Upper lobe of left lung (tissue), 6 donors: ENCODE measurements at regions not wholly inside any gene's neighbourhood (a gene's known extent, or its start where the extent isn't known, plus 50 kb on each side); places are given as distances from the start of the nearest gene placed in this dataset.
A peak's percentile ranks its signal among the peaks of the same experiment; 100 is the strongest.

Experiments used
- ATAC-seq, 2 donors: fragments of 200-7000 bp; cut with Tn5 transposase; one replicate each; pipeline ENCODE4 v1.9.1; 2022; ENCODE audit warnings: mild to moderate bottlenecking in 2 of 2, moderate library complexity in 2 of 2; ENCODE audit not compliant: low FRiP score in 2 of 2
- DNase-seq, 2 donors: peaks; one replicate each; pipeline ENCODE4 v3.0.0-alpha.2; 2019 to 2020
- H3K27ac ChIP-seq, 4 donors: fragments of 200-600 bp; sonication (generic); one replicate each; pipeline ENCODE4 v1.5.1; 2016 to 2019
- H3K27me3 ChIP-seq, 4 donors: fragments of 200-600 bp; sonication (generic); one replicate each; pipeline ENCODE4 v1.5.1; 2017 to 2019
- H3K36me3 ChIP-seq, 4 donors: fragments of 200-600 bp; sonication (generic); one replicate each; pipeline ENCODE4 v1.5.1; 2016 to 2019
- H3K4me1 ChIP-seq, 4 donors: fragments of 200-600 bp; sonication (generic); one replicate each; pipeline ENCODE4 v1.5.1; 2018 to 2019
- H3K4me3 ChIP-seq, 4 donors: fragments of 200-600 bp; sonication (generic); one replicate each; pipeline ENCODE4 v1.5.1; 2017 to 2019; ENCODE audit warnings: mild to moderate bottlenecking in 2 of 4, moderate library complexity in 1 of 4
- H3K9me3 ChIP-seq, 4 donors: fragments of 200-600 bp; sonication (generic); one replicate each; pipeline ENCODE4 v1.5.1; 2018 to 2019
- EP300 ChIP-seq, 4 donors: sonication (generic); formaldehyde crosslinking; IDR thresholded peaks; one replicate each; pipeline ENCODE4 v1.5.1; 2017; ENCODE audit warnings: antibody characterized with exemption in 4 of 4, control low read depth in 2 of 4
- POLR2A ChIP-seq, 4 donors: fragments of 450-650 bp; IDR thresholded peaks; one replicate each; pipeline ENCODE4 v1.5.1; 2016 to 2017; ENCODE audit warnings: antibody characterized with exemption in 4 of 4, mild to moderate bottlenecking in 2 of 4
- POLR2AphosphoS5 ChIP-seq, 2 donors: sonication (generic); formaldehyde crosslinking; IDR thresholded peaks; one replicate each; pipeline ENCODE4 v1.5.1; 2017; ENCODE audit warnings: antibody characterized with exemption in 2 of 2
- WGBS, 2 donors: methylation state at CpG; one replicate each; pipeline ENCODE4 v1.1.5; 2017 to 2018; 5-methylcytosine and 5-hydroxymethylcytosine counted together
- TF ChIP-seq, protein P1 (sequence below), 6 experiments: fragments of 450-650 bp in 4 of 6; fragments of 200-600 bp in 2 of 6; sonication (generic) in 2 of 6; IDR thresholded peaks; one replicate each; pipeline ENCODE4 v1.5.1; 2016 to 2019; ENCODE audit warnings: antibody characterized with exemption in 6 of 6
- donor health status: DM: no; HTN: no; CAD: no; lungs with moderate emphysema.
- donor health status: DM: no; HTN: yes; CAD: no; lungs with severe emphysema.

DNA sequence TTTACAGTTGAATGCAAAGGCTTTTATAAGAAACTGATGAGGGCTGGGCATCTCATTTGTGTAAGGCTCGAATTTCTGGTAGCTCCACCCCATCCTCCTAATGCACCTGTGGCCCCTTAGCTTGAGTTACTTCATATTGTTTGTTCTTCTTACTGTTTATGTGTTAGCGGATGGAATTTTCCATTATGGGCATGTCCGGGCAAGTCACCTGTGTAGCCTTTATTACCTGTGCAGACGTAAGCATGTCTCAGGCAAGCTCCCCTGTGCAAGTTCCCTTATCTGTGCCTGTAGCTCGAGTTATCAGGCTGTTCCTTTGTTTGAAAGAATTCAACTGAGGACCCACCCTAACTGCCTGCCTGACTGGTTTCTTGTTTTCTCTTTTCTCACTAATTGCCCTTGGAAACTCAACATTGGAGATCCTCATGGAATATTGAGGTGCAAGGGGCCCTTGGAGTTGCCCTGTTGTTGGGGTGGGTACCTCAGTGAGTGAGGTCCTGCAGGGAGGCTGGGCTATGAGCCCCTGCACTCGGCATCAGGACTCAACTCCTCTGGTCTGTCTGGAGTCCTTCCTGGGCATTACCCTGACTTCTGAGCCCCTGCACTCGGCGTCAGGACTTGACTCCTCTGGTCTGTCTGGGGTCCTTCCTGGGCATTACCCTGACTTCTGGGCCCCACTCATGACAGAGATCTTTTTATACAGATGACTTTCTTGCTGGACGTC is 207.9 kb upstream of the SULF2 start:
- H3K9me3 ChIP-seq, result peaks cover 0 to 7% (median 4%) of the 10 kb centered on the region in 4 donors
- no peak for DNase-seq
- no peaks in the 10 kb centered on the region for H3K27me3 ChIP-seq
- 85 to 88% methylated on average over 9 of the region's 9 CpGs for WGBS, 2 donors
- peaks cover 0 to 6% (median 0%) of the 10 kb centered on the region in 4 donors for H3K4me1 ChIP-seq
- TF ChIP-seq EP300 (IDR thresholded peaks at IDR 0.05) (no peak), POLR2AphosphoS5 (IDR thresholded peaks at IDR 0.05) (no peak), POLR2A (IDR thresholded peaks at IDR 0.05) (no peak)
- TF ChIP-seq, protein P1, sequence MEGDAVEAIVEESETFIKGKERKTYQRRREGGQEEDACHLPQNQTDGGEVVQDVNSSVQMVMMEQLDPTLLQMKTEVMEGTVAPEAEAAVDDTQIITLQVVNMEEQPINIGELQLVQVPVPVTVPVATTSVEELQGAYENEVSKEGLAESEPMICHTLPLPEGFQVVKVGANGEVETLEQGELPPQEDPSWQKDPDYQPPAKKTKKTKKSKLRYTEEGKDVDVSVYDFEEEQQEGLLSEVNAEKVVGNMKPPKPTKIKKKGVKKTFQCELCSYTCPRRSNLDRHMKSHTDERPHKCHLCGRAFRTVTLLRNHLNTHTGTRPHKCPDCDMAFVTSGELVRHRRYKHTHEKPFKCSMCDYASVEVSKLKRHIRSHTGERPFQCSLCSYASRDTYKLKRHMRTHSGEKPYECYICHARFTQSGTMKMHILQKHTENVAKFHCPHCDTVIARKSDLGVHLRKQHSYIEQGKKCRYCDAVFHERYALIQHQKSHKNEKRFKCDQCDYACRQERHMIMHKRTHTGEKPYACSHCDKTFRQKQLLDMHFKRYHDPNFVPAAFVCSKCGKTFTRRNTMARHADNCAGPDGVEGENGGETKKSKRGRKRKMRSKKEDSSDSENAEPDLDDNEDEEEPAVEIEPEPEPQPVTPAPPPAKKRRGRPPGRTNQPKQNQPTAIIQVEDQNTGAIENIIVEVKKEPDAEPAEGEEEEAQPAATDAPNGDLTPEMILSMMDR (IDR thresholded peaks at IDR 0.05), result no peak
- H3K36me3 ChIP-seq, result no peaks in the 10 kb centered on the region
- no peak for ATAC-seq
- H3K4me3 ChIP-seq, result no peak overlapping the region
- no peak overlapping the region for H3K27ac ChIP-seq

DNA sequence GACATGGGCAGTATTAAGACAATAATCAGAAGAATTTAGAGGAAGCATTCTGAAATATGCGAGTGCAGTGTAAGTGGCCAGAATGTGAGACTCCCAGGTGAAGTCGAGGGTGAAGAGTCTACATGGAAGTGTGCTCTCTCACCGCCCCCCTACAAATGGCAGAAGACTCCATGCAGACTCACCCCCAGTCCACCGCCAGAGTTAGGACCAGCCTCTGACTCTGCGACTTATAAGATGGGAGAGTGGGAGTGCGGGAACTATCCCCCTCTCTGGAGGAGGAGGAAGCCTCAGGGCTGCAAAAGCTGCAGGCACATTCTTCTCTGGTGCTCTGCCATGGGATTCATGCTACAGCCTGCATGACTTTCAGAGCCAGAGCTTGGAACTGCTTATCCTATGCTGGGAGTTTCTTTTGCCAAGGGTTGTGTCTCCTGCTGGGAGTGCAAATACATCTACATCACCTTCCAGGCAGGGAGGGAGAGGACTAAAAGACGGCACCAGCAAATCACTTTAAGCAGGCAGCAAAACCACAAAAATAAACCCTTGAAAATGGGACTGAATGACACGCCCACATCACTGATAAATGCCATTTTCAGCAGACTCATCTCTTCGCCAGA is 206.7 kb upstream of the SULF2 start:
- 75 to 82% methylated on average over 9 of the region's 9 CpGs for WGBS, 2 donors

DNA sequence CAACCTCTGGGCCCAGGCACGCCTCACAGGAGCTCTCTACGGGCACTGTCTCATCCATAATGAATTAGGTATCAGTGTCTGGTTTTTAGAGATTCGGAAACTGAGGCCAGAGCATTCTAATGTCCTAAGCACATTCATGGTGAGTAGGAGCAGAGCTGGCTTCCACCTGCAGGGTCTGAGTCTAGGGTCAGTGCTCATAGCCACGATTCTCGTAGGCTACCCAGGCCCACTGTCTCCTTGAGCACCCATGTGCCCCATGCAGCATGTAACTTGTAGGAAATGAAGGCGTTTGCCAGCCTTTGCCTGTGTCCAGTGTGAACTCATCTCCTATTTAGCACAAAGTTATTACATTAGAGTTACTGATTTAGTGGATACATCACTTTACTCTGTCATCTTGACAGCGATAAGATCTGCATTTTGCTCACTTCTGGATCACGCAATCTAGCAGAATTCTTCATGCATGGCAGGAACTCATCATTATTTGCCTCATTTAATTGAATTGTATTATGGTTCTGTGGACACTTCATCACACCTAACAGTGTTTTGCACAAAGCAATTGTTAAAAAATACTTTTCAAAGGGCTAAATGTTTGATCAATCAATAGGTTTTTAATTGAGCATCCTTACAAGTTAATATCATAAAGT is 205.3 kb upstream of the SULF2 start:
- ATAC-seq, result no peak
- WGBS, 2 donors, result 81 to 88% methylated on average over 5 to 8 of the region's 8 CpGs
- peaks cover 0 to 7% (median 4%) of the 10 kb centered on the region in 4 donors for H3K9me3 ChIP-seq
- no peaks in the 10 kb centered on the region for H3K27me3 ChIP-seq
- no peak for DNase-seq
- H3K36me3 ChIP-seq, result no peaks in the 10 kb centered on the region
- H3K4me3 ChIP-seq, result no peak overlapping the region
- H3K4me1 ChIP-seq, result peaks cover 0 to 6% (median 0%) of the 10 kb centered on the region in 4 donors
- TF ChIP-seq EP300 (IDR thresholded peaks at IDR 0.05), result no peak
- no peak for TF ChIP-seq POLR2AphosphoS5 (IDR thresholded peaks at IDR 0.05)
- TF ChIP-seq, protein P1 (IDR thresholded peaks at IDR 0.05), result no peak
- no peak for TF ChIP-seq POLR2A (IDR thresholded peaks at IDR 0.05)
- no peak overlapping the region for H3K27ac ChIP-seq

More for the DNA sequence above, 206.7 kb upstream of the SULF2 start:
- Histone ChIP-seq H3K4me1 (peaks cover 0 to 6% (median 0%) of the 10 kb centered on the region in 4 donors), H3K9me3 (peaks cover 0 to 7% (median 4%) of the 10 kb centered on the region in 4 donors), H3K4me3 (no peak overlapping the region), H3K27me3 (no peaks in the 10 kb centered on the region), H3K27ac (no peak overlapping the region), H3K36me3 (no peaks in the 10 kb centered on the region)
- no peak for ATAC-seq
- no peak for DNase-seq
- TF ChIP-seq POLR2AphosphoS5 (IDR thresholded peaks at IDR 0.05), result no peak
- TF ChIP-seq, protein P1 (IDR thresholded peaks at IDR 0.05), result no peak
- no peak for TF ChIP-seq EP300 (IDR thresholded peaks at IDR 0.05)
- no peak for TF ChIP-seq POLR2A (IDR thresholded peaks at IDR 0.05)

DNA sequence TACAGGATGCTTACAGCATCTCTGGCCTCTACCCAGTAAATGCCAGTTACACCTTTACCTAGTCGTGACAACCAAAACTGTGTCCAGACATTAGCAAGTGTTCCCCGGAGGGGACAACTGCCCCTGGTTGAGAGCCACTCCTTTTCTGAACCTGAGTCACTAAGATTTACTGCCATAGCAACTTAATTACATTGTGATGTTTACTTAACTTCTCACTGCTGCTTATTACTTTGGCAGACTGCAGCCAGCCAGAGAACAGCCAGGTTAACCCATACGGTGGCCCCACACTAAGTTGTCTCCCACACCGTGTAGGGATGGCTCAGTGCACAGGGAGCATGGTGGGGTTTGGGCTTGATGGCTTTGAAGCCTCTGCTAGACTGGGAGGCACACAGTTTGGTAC is 204.7 kb upstream of the SULF2 start:
- H3K27me3 ChIP-seq, result no peaks in the 10 kb centered on the region
- H3K4me3 ChIP-seq, result no peak overlapping the region
- ATAC-seq (peak in 1 of 2 donors; percentile 64), DNase-seq (no peak)
- no peak overlapping the region for H3K27ac ChIP-seq
- peaks cover 0 to 12% (median 0%) of the 10 kb centered on the region in 4 donors for H3K4me1 ChIP-seq
- WGBS, 2 donors, result 48 to 56% methylated on average over 2 to 4 of the region's 4 CpGs
- H3K36me3 ChIP-seq, result no peaks in the 10 kb centered on the region
- H3K9me3 ChIP-seq, result peaks cover 0 to 7% (median 4%) of the 10 kb centered on the region in 4 donors
- TF ChIP-seq, protein P1 (IDR thresholded peaks at IDR 0.05), result no peak
- TF ChIP-seq POLR2A (IDR thresholded peaks at IDR 0.05) (no peak), EP300 (IDR thresholded peaks at IDR 0.05) (no peak), POLR2AphosphoS5 (IDR thresholded peaks at IDR 0.05) (no peak)
